Pancreas (tissue), 10 donors: ENCODE measurements at regions not wholly inside any gene's neighbourhood (a gene's known extent, or its start where the extent isn't known, plus 50 kb on each side); places are given as distances from the start of the nearest gene placed in this dataset.

Experiments
- ATAC-seq, 4 donors: fragments of 200-7000 bp; cut with Tn5 transposase; one replicate each; pipeline versions ENCODE4 v1.8.0 to v1.9.1; 2020; ENCODE audit warnings: mild to moderate bottlenecking in 4 of 4, moderate library complexity in 4 of 4
- DNase-seq, 6 donors: peaks; one replicate each; pipeline ENCODE4 v3.0.0-alpha.2; 2020
- FAIRE-seq: peaks from 2 replicates; lab custom pipeline; 2012; peaks lifted over from hg19 to GRCh38; lab: Jason Lieb, UNC
- H3K27ac ChIP-seq, 4 donors: fragments of 200-600 bp; sonication (generic); 1 replicate in 3 of 4; 2 replicates in 1 of 4; pipeline versions ENCODE4 v1.5.0 to v1.8.0; 2020
- H3K27me3 ChIP-seq, 4 donors: fragments of 200-600 bp; one replicate each; pipeline ENCODE4 v1.8.0; 2021
- H3K36me3 ChIP-seq, 3 donors: fragments of 200-600 bp; sonication (generic) in 1 of 3; one replicate each; pipeline versions ENCODE4 v1.5.0 to v1.8.0; 2020 to 2021
- H3K4me1 ChIP-seq, 3 donors: fragments of 200-600 bp; one replicate each; pipeline ENCODE4 v1.8.0; 2021
- H3K4me3 ChIP-seq, 4 donors: fragments of 200-600 bp; sonication (generic) in 2 of 4; one replicate each; pipeline versions ENCODE4 v1.5.0 to v1.8.0; 2020 to 2021
- H3K9me3 ChIP-seq, 4 donors: fragments of 200-600 bp; one replicate each; pipeline ENCODE4 v1.8.0; 2021
- CTCF ChIP-seq, 4 donors: fragments of 200-600 bp; sonication (generic) in 3 of 4; IDR thresholded peaks; one replicate each; pipeline versions ENCODE4 v1.5.0 to v1.8.0; 2021; ENCODE audit warnings: antibody characterized with exemption in 4 of 4
- WGBS, 2 donors: extraction: QIAGEN DNeasy Blood & Tissue Kit; methylation state at CpG; one replicate each; pipeline ENCODE4 v1.1.7; 2013; 5-methylcytosine and 5-hydroxymethylcytosine counted together
- intact Hi-C, 3 donors: fragments of 100-400 bp; cut with DNase I; formaldehyde crosslinking; loops; one replicate each; pipeline versions ENCODE4 v1.11.1 to v1.14.2; 2022
- donor health status: healthy with polysubstance abuse.
- donor health status: DM: no; HTN: no; CAD: no; lungs with moderate emphysema.
- donor health status: DM: no; HTN: no; CAD: no.
- donor health status: control.
- donor health status: control.
- donor health status: Bipolar disorder and iron deficiency.
- donor health status: DM: yes; HTN: yes; CAD: no.
- donor health status: DM: no; HTN: no; CAD: no.
- donor health status: DM: no; HTN: no; CAD: no.
- donor health status: DM: yes; HTN: yes; CAD: no.

DNA sequence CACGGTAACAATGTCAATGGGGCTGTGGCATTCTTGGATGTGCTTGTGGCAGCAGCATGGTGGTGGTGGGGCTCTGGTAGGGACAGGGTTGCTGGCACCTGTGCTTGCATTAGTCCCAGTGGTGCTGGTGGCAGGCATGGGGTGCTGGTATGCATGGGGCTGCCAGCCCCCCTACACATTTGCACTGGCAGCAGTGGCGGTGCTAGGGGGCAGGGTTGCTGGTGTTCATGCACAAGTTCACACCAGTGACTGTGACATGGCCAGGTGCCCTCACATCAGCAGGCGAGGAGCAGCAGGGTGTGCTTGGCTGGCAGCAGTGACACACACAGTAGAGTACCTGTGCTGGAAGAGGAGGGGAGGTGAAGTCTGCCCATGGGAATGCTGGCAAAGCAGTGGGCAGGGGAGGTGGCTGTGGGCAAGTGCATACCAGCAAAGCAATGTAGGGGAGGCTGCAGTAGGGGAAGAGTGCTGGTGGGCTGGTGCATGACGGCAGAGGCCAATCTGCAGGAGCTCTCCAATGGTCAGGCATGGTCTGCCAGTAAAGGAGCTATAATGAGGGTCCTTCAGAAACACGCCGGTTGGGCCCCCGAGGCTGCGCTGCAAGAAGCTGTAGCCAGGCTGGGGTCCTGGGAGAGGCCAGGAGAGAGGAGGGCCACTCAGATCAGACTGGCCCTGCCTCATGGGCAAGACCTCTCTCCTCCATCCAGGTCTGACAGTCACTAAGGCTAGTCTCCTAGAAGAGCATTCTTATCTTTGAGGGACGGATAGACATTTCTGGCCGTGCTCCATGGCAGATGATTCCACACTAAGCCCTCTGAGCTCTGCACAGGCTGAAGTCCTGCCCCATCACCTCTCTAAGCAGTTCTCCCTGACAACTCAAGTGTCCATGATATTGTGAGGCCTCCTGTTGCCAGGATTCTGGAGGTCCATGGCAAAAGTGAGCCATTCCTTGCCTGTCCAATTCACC is 406.4 kb downstream of the SEMA3D start:
- ATAC-seq (no peak), FAIRE-seq (no peak), DNase-seq (peak in 2 of 6 donors; percentile 15 to 55)
- H3K27ac ChIP-seq, result no peak overlapping the region
- no peak overlapping the region for H3K4me3 ChIP-seq
- WGBS, 2 donors, result 84 to 89% methylated on average over 10 of the region's 10 CpGs
- H3K27me3 ChIP-seq, result no peaks in the 10 kb centered on the region
- no peaks in the 10 kb centered on the region for H3K4me1 ChIP-seq
- no peak for TF ChIP-seq CTCF (IDR thresholded peaks at IDR 0.05)
- H3K36me3 ChIP-seq, result no peaks in the 10 kb centered on the region
- intact Hi-C loops, result no loop called here
- no peaks in the 10 kb centered on the region for H3K9me3 ChIP-seq

DNA sequence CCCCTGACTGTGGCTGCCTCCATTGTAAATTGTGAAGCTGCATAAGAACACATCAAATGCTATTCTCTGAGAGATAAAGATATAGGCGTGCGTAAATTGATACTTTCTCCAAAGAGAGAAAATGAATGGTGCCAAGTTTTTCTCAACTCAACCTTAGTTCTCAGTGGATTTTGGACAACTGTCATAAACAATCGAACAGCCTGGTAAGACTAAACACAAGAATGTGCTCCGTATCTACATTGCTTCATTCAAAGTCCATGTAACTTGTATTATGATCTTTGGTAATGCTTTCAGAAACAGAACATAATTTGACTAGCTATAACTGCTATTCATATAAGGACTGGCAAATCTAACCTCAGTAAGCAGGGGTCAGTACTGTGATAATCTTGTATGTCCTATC is 429.1 kb downstream of the SEMA3D start:
- 73 to 82% methylated on average over 4 of the region's 4 CpGs for WGBS, 2 donors
- intact Hi-C loops, result no loop called here
- Histone ChIP-seq H3K36me3 (no peaks in the 10 kb centered on the region), H3K27me3 (no peaks in the 10 kb centered on the region), H3K27ac (no peak overlapping the region), H3K9me3 (no peaks in the 10 kb centered on the region), H3K4me3 (no peak overlapping the region), H3K4me1 (no peaks in the 10 kb centered on the region)
- ATAC-seq, result no peak
- DNase-seq, result no peak
- FAIRE-seq, result no peak
- TF ChIP-seq CTCF (IDR thresholded peaks at IDR 0.05), result no peak

DNA sequence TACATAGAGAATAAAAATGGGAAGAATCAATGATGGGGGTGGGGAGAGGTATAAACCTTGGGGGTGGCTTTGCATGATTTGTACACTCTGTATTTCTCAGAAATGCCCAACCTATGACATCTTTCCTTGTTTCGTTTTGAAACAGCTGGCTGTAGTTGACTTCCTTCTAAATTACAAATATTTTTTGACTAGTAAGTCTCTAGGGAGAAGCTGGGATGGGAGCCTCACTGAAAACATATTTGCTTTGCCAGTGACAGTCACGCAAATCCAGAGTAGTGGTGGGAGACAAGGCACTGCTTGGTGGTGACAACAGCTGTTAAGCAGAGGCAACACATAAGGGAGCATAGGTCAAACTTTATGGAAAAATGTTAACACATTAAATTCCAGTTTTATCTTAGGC is 440.5 kb downstream of the SEMA3D start:
- no peak for ATAC-seq
- 29 to 34% methylated on average over 2 of the region's 2 CpGs for WGBS, 2 donors

DNA sequence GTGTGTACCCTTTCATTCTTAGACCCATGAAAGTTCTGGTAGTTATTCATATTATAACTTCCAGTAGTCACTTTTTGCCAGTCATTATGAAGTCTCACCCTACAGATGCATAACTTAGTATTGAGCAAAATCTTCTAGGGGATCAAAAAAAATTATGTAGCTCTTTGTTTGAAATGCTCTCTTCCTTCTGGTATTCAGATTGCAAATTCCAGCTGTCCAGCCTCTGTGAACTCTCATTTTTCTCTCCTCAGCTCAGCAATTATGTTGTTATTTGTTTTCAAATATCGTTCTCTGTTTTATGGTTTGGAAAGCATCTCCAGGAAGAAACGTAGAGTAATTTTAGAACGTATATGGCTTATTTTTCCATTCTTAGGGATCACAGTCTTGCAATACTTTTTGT is 442.5 kb downstream of the SEMA3D start:
- ATAC-seq (no peak), FAIRE-seq (no peak), DNase-seq (no peak)
- Histone ChIP-seq H3K27me3 (no peaks in the 10 kb centered on the region), H3K4me1 (no peaks in the 10 kb centered on the region), H3K27ac (no peak overlapping the region), H3K9me3 (no peaks in the 10 kb centered on the region), H3K4me3 (no peak overlapping the region), H3K36me3 (no peaks in the 10 kb centered on the region)
- no peak for TF ChIP-seq CTCF (IDR thresholded peaks at IDR 0.05)
- 56 to 73% methylated on average over 3 of the region's 3 CpGs for WGBS, 2 donors
- intact Hi-C loops, result no loop called here

More for the DNA sequence above, 440.5 kb downstream of the SEMA3D start:
- FAIRE-seq (no peak), DNase-seq (no peak)
- no peaks in the 10 kb centered on the region for H3K9me3 ChIP-seq
- H3K4me3 ChIP-seq, result no peak overlapping the region
- intact Hi-C loops, result no loop called here
- H3K27ac ChIP-seq, result no peak overlapping the region
- H3K27me3 ChIP-seq, result no peaks in the 10 kb centered on the region
- H3K4me1 ChIP-seq, result no peaks in the 10 kb centered on the region
- no peak for TF ChIP-seq CTCF (IDR thresholded peaks at IDR 0.05)
- H3K36me3 ChIP-seq, result no peaks in the 10 kb centered on the region

DNA sequence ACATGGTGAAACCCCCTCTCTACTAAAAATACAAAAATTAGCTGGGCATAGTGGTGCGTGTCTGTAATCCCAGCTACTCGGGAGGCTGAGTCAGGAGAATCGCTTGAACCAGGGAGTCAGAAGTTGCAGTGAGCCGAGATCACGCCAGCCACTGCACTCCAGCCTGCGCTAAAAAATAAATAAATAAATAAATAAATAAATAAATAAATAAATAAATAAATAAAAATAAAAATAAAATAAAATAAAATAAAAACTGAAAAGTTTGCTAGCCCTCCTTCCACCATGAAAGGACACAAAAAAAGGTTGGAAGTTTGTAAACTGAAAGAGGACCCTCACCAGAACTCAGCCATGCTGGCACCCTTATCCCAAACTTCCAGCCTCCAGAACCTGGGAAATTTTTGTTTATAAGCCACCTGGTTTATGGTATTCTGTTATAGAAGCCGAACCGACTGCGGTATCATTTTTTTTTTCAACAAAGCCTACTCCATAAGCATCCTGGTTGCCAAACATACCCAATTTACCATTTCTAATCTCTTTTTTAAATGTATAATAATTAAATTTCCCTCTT is 448.2 kb downstream of the SEMA3D start:
- Histone ChIP-seq H3K27ac (no peak overlapping the region), H3K4me3 (no peak overlapping the region), H3K9me3 (no peaks in the 10 kb centered on the region), H3K4me1 (no peaks in the 10 kb centered on the region), H3K27me3 (no peaks in the 10 kb centered on the region), H3K36me3 (no peaks in the 10 kb centered on the region)
- 67 to 74% methylated on average over 9 of the region's 9 CpGs for WGBS, 2 donors
- no peak for ATAC-seq
- FAIRE-seq, result no peak
- no peak for TF ChIP-seq CTCF (IDR thresholded peaks at IDR 0.05)
- DNase-seq, result no peak
- intact Hi-C loops, result no loop called here
